Activated T-helper 1 cell treated with anti-CD3 and anti-CD28 coated beads, Interleukin-12 subunit alpha, Interleukin-12 subunit beta, Interleukin-2, Interleukin-4 antibody, amounts not matched to agents 30 ng/mL and 10 ng/mL and 1 ng/mL, durations not matched to agents 14 hours and 24 hours and 36 hours (primary cell): ENCODE measurements at regions not wholly inside any gene's neighbourhood (a gene's known extent, or its start where the extent isn't known, plus 50 kb on each side); places are given as distances from the start of the nearest gene placed in this dataset.
A peak's percentile ranks its signal among the peaks of the same experiment; 100 is the strongest.
"Not testable (repeated sequence)": the region's sequence is repeated elsewhere in the genome, so short reads cannot be mapped to it uniquely, and the experiment has no call there.

Experiments used
- DNase-seq: peaks from one replicate; pipeline ENCODE4 v3.0.0; 2021; ENCODE audit warnings: low spot score
- H3K27ac Mint-ChIP-seq: one replicate; pipeline ENCODE4 v1.8.0; 2021; ENCODE audit warnings: mild to moderate bottlenecking, mixed read lengths
- H3K27me3 Mint-ChIP-seq: one replicate; pipeline ENCODE4 v1.8.0; 2022; ENCODE audit warnings: mild to moderate bottlenecking, moderate library complexity, mixed read lengths; ENCODE audit not compliant: insufficient read depth
- H3K36me3 Mint-ChIP-seq: one replicate; pipeline ENCODE4 v1.8.0; 2021; ENCODE audit warnings: low read depth, mixed read lengths
- H3K4me1 Mint-ChIP-seq: one replicate; pipeline ENCODE4 v1.8.0; 2021; ENCODE audit warnings: low read depth, mixed read lengths
- H3K4me3 Mint-ChIP-seq: one replicate; pipeline ENCODE4 v1.8.0; 2021; ENCODE audit warnings: mild to moderate bottlenecking, moderate library complexity, mixed read lengths
- H3K9me3 Mint-ChIP-seq: one replicate; pipeline ENCODE4 v1.8.0; 2021; ENCODE audit warnings: mixed read lengths
- intact Hi-C: fragments of 100-400 bp; cut with micrococcal nuclease; formaldehyde crosslinking; loops from one replicate; pipeline ENCODE4 v1.15.1; 2024

DNA sequence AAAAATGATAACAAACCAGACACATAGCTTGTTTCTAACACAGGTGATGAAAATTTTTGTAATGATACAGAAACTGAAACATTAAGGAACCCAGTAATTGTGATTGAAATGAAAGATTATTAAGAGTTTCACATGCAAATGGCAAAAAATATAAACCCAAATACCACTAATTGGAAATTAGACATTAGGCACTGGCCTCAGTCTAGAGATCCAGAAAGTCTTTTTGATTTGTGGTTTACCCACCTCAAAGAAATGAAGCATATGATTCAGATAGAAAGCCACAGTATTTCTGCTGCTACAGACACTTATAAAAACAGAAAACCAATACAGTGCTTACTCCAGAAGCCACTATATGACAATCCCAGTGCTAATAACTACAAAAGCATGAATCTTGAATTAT, 83.7 kb upstream of the ZNF519 start:
- peaks cover 11% of the 10 kb centered on the region for H3K4me1 Mint-ChIP-seq
- DNase-seq, intact Hi-C loops, H3K9me3 Mint-ChIP-seq, H3K4me3 Mint-ChIP-seq, H3K36me3 Mint-ChIP-seq, H3K27me3 Mint-ChIP-seq, H3K27ac Mint-ChIP-seq: not testable (repeated sequence)

DNA sequence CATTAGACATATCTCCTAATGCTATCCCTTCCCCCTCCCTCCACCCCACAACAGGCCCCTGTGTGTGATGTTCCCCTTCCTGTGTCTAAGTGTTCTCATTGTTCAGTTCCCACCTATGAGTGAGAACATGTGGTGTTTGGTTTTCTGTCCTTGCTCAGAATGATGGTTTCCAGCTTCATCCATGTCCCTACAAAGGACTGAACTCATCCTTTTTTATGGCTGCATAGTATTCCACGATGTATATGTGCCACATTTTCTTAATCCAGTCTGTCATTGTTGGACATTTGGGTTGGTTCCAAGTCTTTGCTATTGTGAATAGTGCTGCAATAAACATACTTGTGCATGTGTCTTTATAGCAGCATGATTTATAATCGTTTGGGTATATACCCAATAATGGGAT, 71.2 kb upstream of the ZNF519 start:
- H3K36me3 Mint-ChIP-seq, H3K4me3 Mint-ChIP-seq, H3K27me3 Mint-ChIP-seq, intact Hi-C loops, H3K27ac Mint-ChIP-seq, H3K9me3 Mint-ChIP-seq, DNase-seq, H3K4me1 Mint-ChIP-seq: not testable (repeated sequence)

DNA sequence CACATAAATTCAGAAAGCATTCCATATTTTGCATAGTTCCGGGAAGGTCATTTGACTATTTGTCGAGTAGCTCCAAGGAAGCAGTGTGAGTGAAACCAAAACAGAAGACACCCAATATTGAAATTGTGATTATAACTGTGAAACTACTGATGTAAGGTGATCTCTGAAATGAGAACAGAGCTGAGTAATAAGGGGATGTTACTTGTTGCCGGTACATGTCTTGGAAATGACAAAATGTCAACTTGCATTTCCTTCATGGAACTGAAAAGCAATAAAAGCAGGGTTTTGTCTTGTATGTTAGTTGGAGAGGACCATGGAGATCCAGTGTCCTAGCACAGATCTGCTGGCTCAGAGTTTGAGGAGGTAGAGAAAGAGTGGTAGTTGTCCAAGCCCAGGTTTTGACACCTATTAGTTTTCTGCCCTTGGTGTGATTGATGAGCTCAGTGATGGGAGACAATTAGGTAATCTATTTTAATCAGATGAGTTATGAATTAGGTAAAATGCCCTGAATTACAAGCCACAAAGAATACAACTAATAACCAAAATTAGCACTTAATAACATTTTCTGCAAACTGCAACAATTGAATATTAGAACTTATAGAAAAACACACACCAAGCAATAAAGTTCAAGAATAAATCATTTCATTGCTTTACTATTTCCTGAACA, 58.7 kb upstream of the ZNF519 start:
- intact Hi-C loops: loop anchor here (5.0 kb wide), 1 partner anchor 46 kb away; no protein-coding TSS in a partner anchor
- DNase-seq, H3K27me3 Mint-ChIP-seq, H3K36me3 Mint-ChIP-seq, H3K9me3 Mint-ChIP-seq: not testable (repeated sequence)
- Mint-ChIP-seq H3K27ac (peak overlapping the region; percentile 37), H3K4me1 (peaks cover 25% of the 10 kb centered on the region), H3K4me3 (peak overlapping the region; percentile 8)

DNA sequence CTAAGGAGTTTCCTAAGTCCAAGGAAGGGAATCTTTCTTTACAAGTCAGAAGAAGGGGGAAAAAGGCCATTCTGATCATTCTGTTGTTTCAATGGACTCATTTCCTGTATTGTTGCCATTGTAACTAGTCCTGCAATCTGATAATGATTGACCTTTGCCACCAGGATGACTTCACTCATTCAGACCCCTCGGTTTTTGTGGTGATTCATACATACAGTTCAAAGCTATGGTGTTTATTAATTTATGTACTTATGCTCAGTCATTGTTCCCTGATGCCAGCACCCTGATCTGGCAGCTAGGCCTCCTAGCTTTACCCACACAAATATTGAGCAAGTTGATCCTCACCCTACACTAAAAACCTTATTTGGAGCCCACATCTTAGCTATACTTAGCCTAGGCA, 57.6 kb upstream of the ZNF519 start:
- Mint-ChIP-seq H3K27me3 (peaks cover 7% of the 10 kb centered on the region), H3K4me1 (peaks cover 25% of the 10 kb centered on the region), H3K27ac (no peak overlapping the region), H3K9me3 (no peaks in the 10 kb centered on the region), H3K4me3 (no peak overlapping the region), H3K36me3 (peaks cover 2% of the 10 kb centered on the region)
- DNase-seq: no peak
- intact Hi-C loops: loop anchor here (5.0 kb wide), 1 partner anchor 47 kb away; no protein-coding TSS in a partner anchor

DNA sequence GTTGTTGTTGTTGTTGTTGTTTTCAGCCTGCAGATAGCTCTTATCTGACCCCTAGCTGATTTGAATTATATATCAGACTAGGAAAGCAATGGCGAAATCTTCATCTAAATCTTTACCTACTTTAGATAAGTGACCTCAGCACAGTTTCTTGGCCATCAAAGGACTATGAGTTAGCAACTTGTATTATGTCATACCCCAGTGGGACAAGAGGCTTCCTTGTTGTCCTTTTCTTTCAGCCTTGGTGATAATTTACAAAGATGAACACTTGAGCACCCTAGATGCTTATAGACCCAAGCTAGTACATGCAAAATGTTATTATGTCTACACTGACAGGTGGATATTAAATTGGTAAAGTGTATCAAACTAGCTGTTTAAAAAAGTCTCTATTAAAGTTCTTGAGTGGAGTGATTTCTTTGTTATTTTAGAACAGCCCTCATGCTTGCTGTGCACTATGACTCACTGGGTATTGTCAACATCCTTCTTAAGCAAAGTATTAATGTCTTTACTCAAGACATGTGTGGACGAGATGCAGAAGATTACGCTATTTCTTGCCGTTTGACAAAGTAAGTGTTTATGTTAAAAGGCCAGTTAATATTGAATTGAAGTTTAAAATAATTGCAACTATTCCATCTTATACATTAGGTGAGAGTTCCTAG, 56.6 kb upstream of the ZNF519 start:
- intact Hi-C loops, H3K4me3 Mint-ChIP-seq: not testable (repeated sequence)

More for the DNA sequence above, 56.6 kb upstream of the ZNF519 start:
- H3K4me1 Mint-ChIP-seq: peaks cover 25% of the 10 kb centered on the region
- DNase-seq, H3K27me3 Mint-ChIP-seq, H3K36me3 Mint-ChIP-seq, H3K9me3 Mint-ChIP-seq, H3K27ac Mint-ChIP-seq: not testable (repeated sequence)
